ENCODE measurements at regions not wholly inside any gene's neighbourhood (a gene's known extent, or its start where the extent isn't known, plus 50 kb on each side); places are given as distances from the start of the nearest gene placed in this dataset.
A peak's percentile ranks its signal among the peaks of the same experiment; 100 is the strongest.
"Not testable (repeated sequence)": the region's sequence is repeated elsewhere in the genome, so short reads cannot be mapped to it uniquely, and the experiment has no call there.

GRCh38 chr20:43840382-43841070 lies 74.1 kb upstream of the TOX2 start:
- Mint-ChIP-seq H3K9me3 (no peaks in the 10 kb centered on the region), H3K36me3 (no peaks in the 10 kb centered on the region), H3K27ac (peak overlapping the region in 1 of 2 donors; percentile 58)
- ATAC-seq: peak; percentile 22 to 54
- peak in 1 of 2 donors; percentile 20 for DNase-seq (ENCODE audit: low spot score in 2 of 2)

- peak overlapping the region in 1 of 2 donors; percentile 58 for H3K27ac Mint-ChIP-seq
- ATAC-seq (peak; percentile 67 to 81), DNase-seq (ENCODE audit: low spot score in 2 of 2) (peak in 1 of 2 donors; percentile 34)
- no peaks in the 10 kb centered on the region for H3K36me3 Mint-ChIP-seq
- no peaks in the 10 kb centered on the region for H3K9me3 Mint-ChIP-seq
Observed at GRCh38 chr20:43839793-43840199, 74.9 kb upstream of the TOX2 start.

- ATAC-seq (peak; percentile 21 to 26), DNase-seq (ENCODE audit: low spot score in 2 of 2) (no peak)
- Mint-ChIP-seq H3K36me3 (no peaks in the 10 kb centered on the region), H3K27ac (no peak overlapping the region), H3K9me3 (no peaks in the 10 kb centered on the region)
Observed at GRCh38 chr20:43838703-43839060, 76.0 kb upstream of the TOX2 start.

- Mint-ChIP-seq H3K9me3 (no peaks in the 10 kb centered on the region), H3K27ac (no peak overlapping the region), H3K36me3 (no peaks in the 10 kb centered on the region)
- peak in 1 of 2 donors; percentile 37 for DNase-seq (ENCODE audit: low spot score in 2 of 2)
- no peak for ATAC-seq
Observed at GRCh38 chr20:43837856-43838702, 76.6 kb upstream of the TOX2 start.

- Mint-ChIP-seq H3K9me3 (peaks cover 0 to 5% of the 10 kb centered on the region in 2 donors), H3K36me3 (no peaks in the 10 kb centered on the region), H3K27ac (no peak overlapping the region)
- DNase-seq (ENCODE audit: low spot score in 2 of 2): no peak
- no peak for ATAC-seq
Observed at GRCh38 chr20:43836790-43837189, 77.9 kb upstream of the TOX2 start.

GRCh38 chr20:43835944-43836508 lies 78.6 kb upstream of the TOX2 start:
- no peak overlapping the region for H3K27ac Mint-ChIP-seq
- no peak for DNase-seq (ENCODE audit: low spot score in 2 of 2)
- ATAC-seq: no peak
- peaks cover 0 to 6% of the 10 kb centered on the region in 2 donors for H3K9me3 Mint-ChIP-seq
- H3K36me3 Mint-ChIP-seq: no peaks in the 10 kb centered on the region

- peaks cover 4 to 11% of the 10 kb centered on the region in 2 donors for H3K9me3 Mint-ChIP-seq
- ATAC-seq: no peak
- DNase-seq (ENCODE audit: low spot score in 2 of 2): peak in 1 of 2 donors; percentile 31
- peaks cover 5% of the 10 kb centered on the region in 2 donors for H3K36me3 Mint-ChIP-seq
- H3K27ac Mint-ChIP-seq: no peak overlapping the region
Observed at GRCh38 chr20:43833511-43834395, 80.9 kb upstream of the TOX2 start.

- peaks cover 4 to 11% of the 10 kb centered on the region in 2 donors for H3K9me3 Mint-ChIP-seq
- DNase-seq (ENCODE audit: low spot score in 2 of 2) (no peak), ATAC-seq (no peak)
- no peak overlapping the region for H3K27ac Mint-ChIP-seq
- peaks cover 5% of the 10 kb centered on the region in 2 donors for H3K36me3 Mint-ChIP-seq
Observed at GRCh38 chr20:43832961-43833360, 81.7 kb upstream of the TOX2 start.

GRCh38 chr20:43832096-43832816 lies 82.4 kb upstream of the TOX2 start:
- DNase-seq (ENCODE audit: low spot score in 2 of 2): no peak
- H3K27ac Mint-ChIP-seq: peak overlapping the region in 1 of 2 donors; percentile 82
- no peak for ATAC-seq
- H3K36me3 Mint-ChIP-seq: peaks cover 5% of the 10 kb centered on the region in 2 donors
- peaks cover 4 to 11% of the 10 kb centered on the region in 2 donors for H3K9me3 Mint-ChIP-seq

GRCh38 chr20:43831481-43832065 lies 83.1 kb upstream of the TOX2 start:
- Mint-ChIP-seq H3K9me3 (peaks cover 4 to 11% of the 10 kb centered on the region in 2 donors), H3K27ac (no peak overlapping the region), H3K36me3 (peaks cover 5% of the 10 kb centered on the region in 2 donors)
- no peak for ATAC-seq
- DNase-seq (ENCODE audit: low spot score in 2 of 2): no peak

- ATAC-seq: no peak
- H3K9me3 Mint-ChIP-seq: peaks cover 4 to 11% of the 10 kb centered on the region in 2 donors
- DNase-seq (ENCODE audit: low spot score in 2 of 2): no peak
- H3K36me3 Mint-ChIP-seq: peaks cover 5% of the 10 kb centered on the region in 2 donors
- H3K27ac Mint-ChIP-seq: no peak overlapping the region
Observed at GRCh38 chr20:43830883-43831282, 83.8 kb upstream of the TOX2 start.

GRCh38 chr20:43829951-43830690 lies 84.5 kb upstream of the TOX2 start:
- Mint-ChIP-seq H3K9me3 (peaks cover 4 to 11% of the 10 kb centered on the region in 2 donors), H3K27ac (no peak overlapping the region), H3K36me3 (peaks cover 5% of the 10 kb centered on the region in 2 donors)
- DNase-seq (ENCODE audit: low spot score in 2 of 2) (no peak), ATAC-seq (no peak)

GRCh38 chr20:43827940-43828562 lies 86.6 kb upstream of the TOX2 start:
- no peak overlapping the region for H3K27ac Mint-ChIP-seq
- ATAC-seq: no peak

GRCh38 chr20:43826943-43827342 lies 87.7 kb upstream of the TOX2 start:
- H3K36me3 Mint-ChIP-seq; H3K27ac Mint-ChIP-seq; ATAC-seq; DNase-seq (ENCODE audit: low spot score in 2 of 2); H3K9me3 Mint-ChIP-seq: not testable (repeated sequence)

More at GRCh38 chr20:43827940-43828562, 86.6 kb upstream of the TOX2 start:
- peak in 1 of 2 donors; percentile 31 for DNase-seq (ENCODE audit: low spot score in 2 of 2)
- H3K9me3 Mint-ChIP-seq: peaks cover 4 to 11% of the 10 kb centered on the region in 2 donors
- H3K36me3 Mint-ChIP-seq: peaks cover 5% of the 10 kb centered on the region in 2 donors

All from activated naive CD4-positive, alpha-beta T cell treated with anti-CD3 and anti-CD28 coated beads, Interleukin-2, amount 50 U/mL, for 72 hours (primary cell).